Right atrium auricular region (tissue), 2 donors: ENCODE measurements at regions not wholly inside any gene's neighbourhood (a gene's known extent, or its start where the extent isn't known, plus 50 kb on each side); places are given as distances from the start of the nearest gene placed in this dataset.
"Not testable (repeated sequence)": the region's sequence is repeated elsewhere in the genome, so short reads cannot be mapped to it uniquely, and the experiment has no call there.

Source experiments
- DNase-seq: peaks from one replicate; pipeline ENCODE4 v3.0.0-alpha.2; 2019; ENCODE audit warnings: low spot score
- H3K27ac ChIP-seq, 2 donors: fragments of 200-600 bp; sonication (generic); 1 replicate in 1 of 2; 2 replicates in 1 of 2; pipeline ENCODE4 v1.5.1; 2016 to 2019
- H3K27me3 ChIP-seq, 2 donors: fragments of 200-600 bp; sonication (generic); one replicate each; pipeline versions ENCODE4 v1.5.1 to v1.6.0; 2017 to 2019
- H3K36me3 ChIP-seq: fragments of 200-600 bp; sonication (generic); one replicate; pipeline ENCODE4 v1.5.1; 2016
- H3K4me1 ChIP-seq, 2 donors: fragments of 200-600 bp; sonication (generic); one replicate each; pipeline versions ENCODE4 v1.5.1 to v1.6.0; 2017 to 2019
- H3K4me3 ChIP-seq, 2 donors: fragments of 200-600 bp; sonication (generic); 1 replicate in 1 of 2; 2 replicates in 1 of 2; pipeline ENCODE4 v1.5.1; 2017 to 2019; ENCODE audit warnings: mild to moderate bottlenecking in 1 of 2, moderate library complexity in 1 of 2
- H3K9me3 ChIP-seq, 2 donors: fragments of 200-600 bp; sonication (generic); one replicate each; pipeline ENCODE4 v1.5.1; 2019
- TF ChIP-seq, protein P1 (sequence below), 2 donors: fragments of 200-600 bp; sonication (generic); IDR thresholded peaks; one replicate each; pipeline ENCODE4 v1.5.1; 2019; ENCODE audit warnings: antibody characterized with exemption in 2 of 2

DNA sequence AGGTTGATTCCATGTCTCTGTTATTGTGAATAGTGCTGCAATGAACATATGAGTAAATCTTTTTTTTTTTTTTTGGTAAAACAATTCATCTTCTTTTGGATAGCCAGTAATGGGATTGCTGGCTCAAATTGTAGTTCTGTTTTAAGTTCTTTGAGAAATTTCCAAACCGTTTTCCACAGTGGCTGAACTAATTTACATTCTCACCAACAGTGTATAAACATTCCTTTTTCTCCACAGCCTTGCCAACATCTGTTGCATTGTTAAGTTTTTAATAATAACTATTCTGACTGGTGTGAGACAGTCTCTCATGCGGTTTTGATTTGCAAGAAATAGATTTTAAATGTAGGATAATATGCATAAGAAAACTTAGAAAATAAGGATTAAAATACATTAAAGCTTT lies 279.0 kb upstream of the EPHA3 start:
- TF ChIP-seq, protein P1, sequence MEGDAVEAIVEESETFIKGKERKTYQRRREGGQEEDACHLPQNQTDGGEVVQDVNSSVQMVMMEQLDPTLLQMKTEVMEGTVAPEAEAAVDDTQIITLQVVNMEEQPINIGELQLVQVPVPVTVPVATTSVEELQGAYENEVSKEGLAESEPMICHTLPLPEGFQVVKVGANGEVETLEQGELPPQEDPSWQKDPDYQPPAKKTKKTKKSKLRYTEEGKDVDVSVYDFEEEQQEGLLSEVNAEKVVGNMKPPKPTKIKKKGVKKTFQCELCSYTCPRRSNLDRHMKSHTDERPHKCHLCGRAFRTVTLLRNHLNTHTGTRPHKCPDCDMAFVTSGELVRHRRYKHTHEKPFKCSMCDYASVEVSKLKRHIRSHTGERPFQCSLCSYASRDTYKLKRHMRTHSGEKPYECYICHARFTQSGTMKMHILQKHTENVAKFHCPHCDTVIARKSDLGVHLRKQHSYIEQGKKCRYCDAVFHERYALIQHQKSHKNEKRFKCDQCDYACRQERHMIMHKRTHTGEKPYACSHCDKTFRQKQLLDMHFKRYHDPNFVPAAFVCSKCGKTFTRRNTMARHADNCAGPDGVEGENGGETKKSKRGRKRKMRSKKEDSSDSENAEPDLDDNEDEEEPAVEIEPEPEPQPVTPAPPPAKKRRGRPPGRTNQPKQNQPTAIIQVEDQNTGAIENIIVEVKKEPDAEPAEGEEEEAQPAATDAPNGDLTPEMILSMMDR (IDR thresholded peaks at IDR 0.05): no peak
- Histone ChIP-seq H3K27me3 (no peaks in the 10 kb centered on the region), H3K36me3 (no peaks in the 10 kb centered on the region), H3K9me3 (no peaks in the 10 kb centered on the region), H3K4me3 (no peak overlapping the region), H3K4me1 (no peaks in the 10 kb centered on the region), H3K27ac (no peak overlapping the region)
- DNase-seq: no peak

GRCh38 chr3:88852606-88853005 lies 254.8 kb upstream of the EPHA3 start:
- no peaks in the 10 kb centered on the region for H3K9me3 ChIP-seq
- H3K27me3 ChIP-seq: no peaks in the 10 kb centered on the region
- no peak overlapping the region for H3K27ac ChIP-seq
- no peak overlapping the region for H3K4me3 ChIP-seq
- TF ChIP-seq, protein P1 (IDR thresholded peaks at IDR 0.05): no peak
- no peaks in the 10 kb centered on the region for H3K36me3 ChIP-seq
- no peaks in the 10 kb centered on the region for H3K4me1 ChIP-seq
- DNase-seq: no peak

DNA sequence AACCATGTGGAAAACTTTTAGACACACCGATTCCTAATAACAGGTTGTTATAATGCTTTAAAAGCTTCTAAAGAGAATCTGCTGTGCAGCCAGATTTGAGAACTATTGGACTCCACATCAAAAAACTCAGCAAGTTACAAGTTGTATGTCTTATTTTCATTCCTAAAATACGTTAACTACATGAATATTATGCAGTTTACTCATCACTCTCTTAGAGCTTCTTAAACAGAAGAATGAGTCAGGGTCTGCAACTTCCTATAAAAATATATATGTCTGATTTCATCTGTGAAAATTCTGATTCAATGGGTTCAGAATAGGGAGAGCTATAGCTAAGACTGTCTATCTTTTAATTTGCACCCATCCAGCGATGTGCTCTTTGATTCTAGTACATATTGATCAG lies 244.2 kb upstream of the EPHA3 start:
- Histone ChIP-seq H3K4me1 (no peaks in the 10 kb centered on the region), H3K27me3 (no peaks in the 10 kb centered on the region), H3K36me3 (no peaks in the 10 kb centered on the region), H3K9me3 (no peaks in the 10 kb centered on the region), H3K27ac (no peak overlapping the region), H3K4me3 (no peak overlapping the region)
- TF ChIP-seq, protein P1 (IDR thresholded peaks at IDR 0.05): no peak
- DNase-seq: no peak

DNA sequence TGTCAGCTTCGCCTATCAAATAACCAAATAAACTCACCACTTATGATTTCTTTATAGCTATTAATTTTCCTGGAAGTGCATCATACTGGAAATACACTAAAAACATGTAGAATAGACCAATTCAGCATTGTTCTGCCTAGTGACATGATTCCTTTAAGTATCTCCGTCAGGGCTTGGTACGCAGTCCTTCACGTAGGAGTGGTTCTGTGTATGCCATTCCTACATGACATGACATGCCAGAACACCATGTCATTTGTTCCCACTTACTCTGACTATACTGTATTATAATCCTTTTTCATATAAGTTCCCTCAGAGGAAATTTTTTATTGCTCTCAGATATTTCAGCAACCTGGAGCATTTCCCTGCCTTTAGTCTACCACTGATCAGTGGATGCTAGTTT lies 230.7 kb upstream of the EPHA3 start:
- TF ChIP-seq, protein P1 (IDR thresholded peaks at IDR 0.05): no peak
- DNase-seq: no peak
- Histone ChIP-seq H3K4me3 (no peak overlapping the region), H3K27me3 (no peaks in the 10 kb centered on the region), H3K4me1 (no peaks in the 10 kb centered on the region), H3K36me3 (no peaks in the 10 kb centered on the region), H3K9me3 (no peaks in the 10 kb centered on the region), H3K27ac (no peak overlapping the region)

GRCh38 chr3:88879905-88880304 lies 227.5 kb upstream of the EPHA3 start:
- Histone ChIP-seq H3K9me3 (no peaks in the 10 kb centered on the region), H3K36me3 (no peaks in the 10 kb centered on the region), H3K4me1 (no peaks in the 10 kb centered on the region), H3K27me3 (no peaks in the 10 kb centered on the region), H3K4me3 (no peak overlapping the region), H3K27ac (no peak overlapping the region)
- no peak for DNase-seq
- TF ChIP-seq, protein P1 (IDR thresholded peaks at IDR 0.05): no peak

DNA sequence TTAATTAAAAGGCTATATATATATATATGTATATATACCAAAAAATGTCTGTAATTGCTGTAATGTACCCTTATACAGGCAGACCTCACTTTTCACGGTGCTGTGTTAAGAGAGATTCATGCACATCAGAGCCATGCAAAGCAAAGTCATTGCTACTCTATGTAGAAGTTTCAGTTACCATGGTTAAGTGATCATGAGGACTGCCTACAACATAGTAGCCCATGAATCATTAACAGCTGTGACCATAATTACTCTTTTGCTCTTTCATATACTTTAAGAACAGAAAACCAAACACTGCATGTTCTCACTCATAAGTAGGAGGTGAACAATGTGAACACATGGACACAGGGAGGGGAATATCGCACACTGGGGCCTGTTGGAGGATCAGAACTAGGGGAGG lies 225.3 kb upstream of the EPHA3 start:
- Histone ChIP-seq H3K4me1 (no peaks in the 10 kb centered on the region), H3K36me3 (no peaks in the 10 kb centered on the region), H3K4me3 (no peak overlapping the region), H3K27me3 (no peaks in the 10 kb centered on the region), H3K27ac (no peak overlapping the region), H3K9me3 (no peaks in the 10 kb centered on the region)
- TF ChIP-seq, protein P1 (IDR thresholded peaks at IDR 0.05): no peak
- DNase-seq: no peak

DNA sequence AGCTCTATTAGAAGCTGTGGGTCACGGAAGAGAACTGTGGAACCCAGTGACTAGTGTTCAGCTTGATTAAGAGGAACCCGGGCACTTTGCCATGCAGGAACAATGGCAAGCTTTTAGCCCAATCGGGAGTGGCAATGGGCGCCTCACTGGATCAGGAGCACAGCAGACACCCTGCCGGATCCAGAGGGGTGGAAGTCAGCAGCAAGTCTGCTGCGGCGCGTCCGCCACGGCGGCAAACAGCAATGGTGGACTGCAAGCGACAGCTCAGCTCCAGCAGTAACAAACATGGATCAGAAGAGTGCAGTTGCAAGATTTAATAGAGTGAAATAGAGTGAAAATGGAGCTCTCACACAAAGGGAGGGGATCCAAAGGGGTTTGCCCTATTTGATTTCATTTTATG lies 220.8 kb upstream of the EPHA3 start:
- H3K27me3 ChIP-seq, H3K4me1 ChIP-seq, H3K4me3 ChIP-seq, DNase-seq, H3K36me3 ChIP-seq, H3K27ac ChIP-seq: not testable (repeated sequence)
- peaks cover 0 to 12% of the 10 kb centered on the region in 2 donors for H3K9me3 ChIP-seq
